ENCODE measurements at regions not wholly inside any gene's neighbourhood (a gene's known extent, or its start where the extent isn't known, plus 50 kb on each side); places are given as distances from the start of the nearest gene placed in this dataset.

DNA sequence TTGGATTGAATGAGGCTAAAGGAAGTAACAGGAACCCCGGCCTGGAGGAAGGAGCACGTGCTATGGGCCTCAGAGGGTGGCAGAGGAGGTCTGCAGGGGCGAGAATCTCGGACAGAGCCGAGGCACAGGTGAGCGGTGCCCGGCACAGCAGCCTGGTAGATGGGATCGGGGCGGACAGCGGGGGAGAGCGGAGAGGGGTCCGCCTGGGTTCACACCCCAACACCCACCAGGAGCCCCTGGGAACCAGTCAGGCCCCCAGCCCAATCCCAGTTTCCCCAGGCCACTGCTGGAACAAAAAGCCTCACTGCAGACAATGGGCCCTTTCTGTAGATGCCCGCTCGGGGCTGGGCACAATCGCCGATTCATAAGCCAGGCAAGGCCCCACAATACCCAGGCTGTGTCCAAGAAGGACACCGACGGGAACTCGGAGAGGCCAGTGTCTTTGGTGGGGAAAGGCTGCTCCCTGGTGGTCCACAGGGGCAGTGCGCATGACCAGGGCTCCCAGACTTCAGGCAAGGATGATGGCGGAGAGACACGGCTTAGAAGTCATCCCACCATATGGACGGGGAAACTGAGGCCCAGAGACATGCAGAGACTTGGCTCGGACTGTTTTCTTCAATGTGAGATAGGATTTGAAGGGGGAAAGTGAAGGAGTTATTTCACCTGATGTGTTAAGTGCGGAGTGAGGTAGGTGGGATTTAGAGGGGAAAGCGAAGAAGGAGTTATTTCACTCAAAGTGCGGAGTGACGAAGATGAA is 106.9 kb upstream of the GPR26 start:
- peak; percentile 24 for DNase-seq (ENCODE audit: low read depth)

DNA sequence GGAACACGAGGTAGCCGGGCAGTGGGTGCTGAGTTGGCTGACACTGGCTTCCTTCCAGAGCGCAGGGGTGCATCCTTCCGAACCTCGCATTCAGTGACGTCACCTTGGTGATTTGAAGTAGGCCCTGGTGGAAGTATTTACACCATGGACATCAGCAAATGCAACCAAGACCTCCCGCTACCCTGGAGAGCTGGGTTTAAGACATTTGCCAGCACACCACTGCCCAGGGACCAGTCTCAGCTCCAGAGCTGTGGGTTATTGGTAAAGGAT is 106.4 kb upstream of the GPR26 start:
- DNase-seq (ENCODE audit: low read depth), result no peak

GRCh38 chr10:123560301-123561140 is 105.6 kb upstream of the GPR26 start:
- DNase-seq (ENCODE audit: low read depth), result no peak

GRCh38 chr10:123561141-123561440 is 105.1 kb upstream of the GPR26 start:
- DNase-seq (ENCODE audit: low read depth), result no peak

DNA sequence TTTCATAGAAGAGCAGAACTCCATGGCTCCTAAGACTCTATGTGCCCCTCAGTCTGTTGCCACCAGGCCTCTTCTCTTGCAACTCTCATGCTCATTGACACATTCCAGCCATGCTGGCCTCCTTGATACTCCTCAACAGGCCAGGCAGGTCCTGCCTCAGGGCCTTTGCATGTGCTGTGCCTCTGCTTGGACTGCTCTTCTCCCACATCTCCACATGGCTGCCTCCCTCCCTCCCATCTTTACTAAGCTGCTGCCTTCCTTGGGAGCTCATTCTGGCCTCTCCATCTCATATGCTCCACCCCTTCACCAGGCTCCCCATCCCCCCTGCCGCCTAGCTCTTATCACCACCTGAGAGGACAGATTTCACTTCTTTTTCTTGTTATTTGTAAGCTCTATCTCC is 103.8 kb upstream of the GPR26 start:
- DNase-seq (ENCODE audit: low read depth), result no peak

DNA sequence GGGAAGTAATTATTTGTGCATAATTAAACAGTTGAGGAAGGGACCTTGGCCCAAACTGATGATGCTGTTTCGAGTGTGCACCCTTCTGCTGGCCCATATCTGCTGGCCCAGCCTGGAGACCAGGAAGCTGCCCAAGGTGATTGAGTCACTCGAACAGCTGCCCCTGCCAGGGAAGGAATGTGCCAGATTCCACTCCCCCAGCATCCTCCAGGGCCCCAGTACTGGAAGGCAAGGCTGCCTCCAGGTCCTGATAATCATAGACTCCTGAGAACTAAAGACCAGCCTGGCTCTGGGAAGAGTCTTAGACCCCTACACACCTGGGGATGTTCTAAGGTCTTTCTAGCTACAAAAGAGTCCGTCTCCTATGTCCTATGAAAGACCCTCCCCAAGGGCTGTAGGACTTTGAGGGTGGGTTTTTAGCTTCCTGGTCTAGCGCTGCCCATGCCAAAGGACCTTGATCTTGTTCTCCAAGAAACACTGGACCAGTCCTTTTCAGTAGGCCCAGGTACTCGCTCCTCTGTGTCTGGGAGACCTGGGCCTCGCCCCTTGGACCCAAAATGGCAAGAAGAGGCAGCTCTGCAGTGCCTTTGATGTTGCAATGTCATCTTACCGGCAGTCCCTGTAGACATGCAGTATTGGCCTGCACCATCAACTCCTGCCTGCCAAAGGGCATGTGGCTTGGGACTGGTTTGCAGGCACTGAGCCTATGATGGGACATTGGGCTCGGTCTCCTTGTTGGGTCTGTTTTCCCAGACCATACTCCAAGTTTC is 103.2 kb upstream of the GPR26 start:
- DNase-seq (ENCODE audit: low read depth), result no peak

- DNase-seq (ENCODE audit: low read depth), result no peak
Measured at GRCh38 chr10:123563581-123563855, 102.6 kb upstream of the GPR26 start.

DNA sequence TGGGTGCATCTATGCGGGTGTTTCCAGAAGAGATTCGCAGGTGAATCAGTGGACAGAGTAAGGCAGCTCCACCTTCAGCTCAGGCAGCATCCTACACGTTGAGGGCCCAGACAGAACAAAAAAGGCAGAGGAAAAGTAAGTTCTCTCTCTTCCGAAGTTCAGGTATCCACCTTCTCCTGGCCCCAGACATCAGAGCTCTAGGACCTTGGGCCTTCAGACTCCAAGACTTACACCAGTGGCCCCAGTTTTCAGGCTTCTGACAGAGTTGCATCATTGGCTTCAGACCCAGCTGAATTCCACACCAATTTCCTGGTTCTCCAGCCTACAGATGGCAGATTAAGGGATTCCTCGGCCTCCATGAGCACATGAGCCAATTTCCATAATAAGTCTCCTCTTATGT is 102.2 kb upstream of the GPR26 start:
- no peak for DNase-seq (ENCODE audit: low read depth)

- no peak for DNase-seq (ENCODE audit: low read depth)
Measured at GRCh38 chr10:123564631-123565030, 101.5 kb upstream of the GPR26 start.

GRCh38 chr10:123565691-123566660 is 100.2 kb upstream of the GPR26 start:
- DNase-seq (ENCODE audit: low read depth), result no peak

DNA sequence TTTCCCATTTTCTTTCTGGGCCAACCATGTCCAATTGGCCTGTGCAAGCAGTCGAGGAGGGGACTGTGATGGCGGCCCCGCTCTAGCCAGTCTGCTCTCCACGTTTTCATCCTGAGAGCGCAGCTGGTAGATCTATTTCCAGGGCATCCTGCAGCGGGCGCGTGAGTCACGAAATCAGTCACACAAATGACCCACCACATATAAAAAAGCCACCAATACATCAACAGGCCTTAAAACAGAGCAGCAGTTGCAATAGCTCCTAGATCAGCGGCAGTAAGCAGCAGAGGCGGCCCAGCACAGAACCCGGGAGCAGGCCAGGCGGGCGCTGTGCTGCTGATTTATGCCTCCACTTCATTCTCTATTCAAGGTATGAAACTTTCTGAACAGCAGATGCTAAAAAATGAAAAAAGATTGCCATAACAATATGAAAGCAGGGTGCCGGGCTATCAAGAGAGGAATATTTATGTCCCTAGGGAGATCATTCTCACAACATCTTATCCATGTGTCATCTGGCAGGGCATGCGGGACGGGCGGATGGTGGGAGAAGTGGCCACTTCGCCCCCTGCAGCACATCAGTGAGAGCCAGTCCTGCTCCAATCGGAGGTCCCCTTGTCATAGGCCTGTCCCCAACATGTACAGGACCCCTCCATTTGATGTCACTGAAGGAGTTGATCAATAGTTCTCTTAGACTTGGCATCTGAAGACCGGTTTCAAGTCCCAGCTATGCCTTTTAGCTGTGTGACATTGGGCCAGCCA is 98.0 kb upstream of the GPR26 start:
- DNase-seq (ENCODE audit: low read depth), result no peak

DNA sequence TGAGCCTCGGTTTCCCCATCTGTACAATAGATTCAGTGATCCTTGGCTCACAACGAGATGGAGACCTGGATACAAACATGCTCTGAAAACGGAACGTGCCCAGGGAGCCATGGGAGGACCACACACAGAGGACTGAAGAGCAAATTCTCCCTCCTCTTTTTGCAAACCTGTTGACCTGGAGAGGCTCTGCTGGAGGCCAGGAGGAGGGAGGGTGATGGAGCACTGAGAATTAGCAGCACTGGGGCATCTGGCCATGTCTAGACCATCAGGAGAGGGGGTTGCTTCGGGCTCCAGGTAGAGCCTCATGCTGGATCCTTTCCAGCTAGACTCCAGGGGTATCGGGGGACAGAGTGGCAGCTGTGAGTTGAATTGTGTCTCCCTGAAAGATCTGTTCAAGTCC is 97.4 kb upstream of the GPR26 start:
- no peak for DNase-seq (ENCODE audit: low read depth)

DNA sequence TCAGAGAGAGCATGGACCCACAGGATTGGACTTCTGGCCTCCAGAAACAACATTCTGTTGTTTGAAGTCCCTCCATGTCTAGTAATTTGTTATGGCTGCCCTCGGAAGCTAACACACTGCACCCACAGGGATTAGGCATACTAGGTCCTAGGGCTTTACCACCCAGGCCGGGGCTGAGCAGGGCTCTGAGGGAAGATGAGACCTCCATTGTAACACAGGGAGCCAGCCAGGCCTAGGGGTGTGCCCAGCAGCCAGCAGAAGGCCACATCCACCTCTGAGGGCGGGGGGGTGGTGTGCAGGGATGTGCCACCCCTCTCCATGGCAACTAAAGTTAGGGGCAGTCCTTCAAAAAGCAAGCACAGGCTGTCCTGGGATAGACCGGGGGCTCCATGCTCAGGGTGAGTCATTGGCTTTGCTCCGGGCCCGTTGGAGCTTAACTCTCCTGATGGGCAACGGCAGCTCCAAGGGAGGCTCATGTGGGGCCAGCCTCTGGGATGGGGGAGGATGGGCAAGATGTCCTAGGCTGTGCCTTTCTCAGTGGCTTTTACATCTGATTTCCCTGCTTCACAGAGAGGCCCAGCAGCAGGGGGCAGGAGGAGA is 96.6 kb upstream of the GPR26 start:
- no peak for DNase-seq (ENCODE audit: low read depth)

DNA sequence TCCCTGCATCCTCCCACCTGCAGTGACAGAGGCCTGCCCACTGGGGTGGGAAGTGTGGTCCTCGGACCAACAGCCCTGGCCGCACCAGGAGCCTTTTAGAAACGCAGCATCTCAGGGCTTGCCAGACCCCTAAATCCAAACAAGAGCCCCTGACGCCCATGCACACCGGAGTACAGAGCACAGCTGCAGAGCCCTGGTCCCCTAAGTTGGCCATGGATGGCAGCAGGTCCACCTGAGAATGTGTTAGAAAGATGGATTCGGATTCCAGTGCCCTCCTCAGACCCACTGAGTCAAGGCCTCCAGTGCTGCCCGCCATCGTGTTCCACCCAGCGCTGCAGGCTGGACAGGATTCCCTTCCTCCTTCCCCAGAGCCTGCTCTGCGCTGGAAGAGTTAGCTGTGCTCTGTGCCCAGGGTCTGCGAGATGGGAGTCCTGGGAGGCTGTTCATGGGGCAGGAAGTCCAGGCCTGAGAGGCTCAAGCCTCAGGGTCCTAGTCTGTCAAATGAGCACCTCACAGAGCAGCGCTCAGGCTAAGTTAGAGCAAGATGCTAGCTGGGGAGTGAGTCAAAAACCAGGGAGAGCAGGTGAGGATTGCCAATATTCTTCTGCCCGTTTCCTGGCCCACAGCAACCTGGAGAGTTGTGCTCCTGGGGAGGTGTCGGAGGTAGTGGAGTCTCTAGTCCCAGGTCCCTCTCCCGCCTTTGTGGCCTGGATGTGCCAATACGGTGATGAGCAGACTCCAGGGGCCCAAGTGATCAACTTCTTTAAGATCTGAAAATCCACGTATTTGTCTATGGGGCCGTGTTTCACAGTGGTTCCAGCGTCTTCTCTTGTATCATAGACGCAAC is 95.9 kb upstream of the GPR26 start:
- DNase-seq (ENCODE audit: low read depth), result no peak

GRCh38 chr10:123570898-123571515 is 95.1 kb upstream of the GPR26 start:
- no peak for DNase-seq (ENCODE audit: low read depth)

DNA sequence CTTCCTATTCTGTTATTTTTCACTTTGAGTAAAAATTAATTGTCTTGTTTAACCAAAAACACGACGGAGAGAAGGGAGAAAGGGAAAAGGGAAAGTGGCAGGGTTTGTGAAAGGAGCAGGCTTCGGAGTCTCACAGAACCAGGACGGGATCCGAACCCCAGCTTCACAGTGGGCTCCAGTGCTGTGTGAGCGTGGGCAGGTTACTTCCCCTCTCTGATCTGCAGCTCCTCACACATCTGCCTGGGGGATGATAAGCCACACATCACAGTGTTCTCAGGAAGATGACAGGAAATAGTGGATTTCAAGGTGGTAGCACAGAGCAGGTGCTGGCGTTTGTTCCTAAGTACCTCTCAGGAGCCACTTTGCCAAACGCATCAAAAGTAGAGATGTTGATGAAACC is 94.2 kb upstream of the GPR26 start:
- no peak for DNase-seq (ENCODE audit: low read depth)

DNA sequence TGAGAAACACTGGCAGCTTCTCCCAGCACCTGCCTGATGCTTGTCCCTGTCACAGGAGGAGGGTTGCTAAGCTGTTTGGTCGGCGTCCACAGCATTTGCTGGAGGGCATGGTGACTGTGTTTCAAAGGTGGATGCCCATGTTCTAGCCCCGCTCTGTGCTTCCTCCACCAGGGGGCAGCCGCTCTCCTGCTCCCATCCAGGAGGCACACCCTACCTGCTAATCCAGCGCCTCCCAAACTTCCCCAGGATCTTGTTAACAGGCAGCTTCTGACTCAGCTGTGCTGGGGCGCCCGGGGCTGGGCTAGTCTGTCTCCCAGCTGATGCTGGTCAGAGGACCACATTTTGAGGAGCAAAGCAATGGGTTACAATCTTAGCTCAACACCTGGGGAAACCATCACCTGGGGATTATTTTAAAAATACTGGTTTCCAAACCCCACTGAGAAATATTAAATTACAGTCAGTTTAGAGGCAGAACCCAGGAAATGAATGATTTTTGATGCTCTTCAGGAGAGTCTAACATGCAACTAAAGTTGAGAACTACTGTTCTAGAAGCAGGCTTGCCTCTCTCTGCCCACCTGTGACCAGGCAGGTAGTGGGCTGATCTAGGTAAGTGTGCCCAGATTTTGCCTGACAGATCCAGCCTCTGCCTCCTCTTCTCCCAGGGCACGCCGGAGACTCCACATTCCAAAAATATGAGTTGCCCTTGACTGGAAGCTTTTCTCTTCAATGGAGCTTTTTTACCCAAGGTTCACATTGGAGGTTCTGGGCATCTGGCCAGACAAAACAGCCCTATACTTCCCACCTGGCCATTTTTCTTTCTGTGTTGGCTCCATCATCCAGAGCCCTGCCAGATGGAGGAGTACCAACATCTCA is 92.7 kb upstream of the GPR26 start:
- DNase-seq (ENCODE audit: low read depth), result no peak

- no peak for DNase-seq (ENCODE audit: low read depth)
Measured at GRCh38 chr10:123574109-123574698, 92.0 kb upstream of the GPR26 start.

Data from GM04504 (cell line).